H1 (cell line): ENCODE measurements at regions not wholly inside any gene's neighbourhood (a gene's known extent, or its start where the extent isn't known, plus 50 kb on each side); places are given as distances from the start of the nearest gene placed in this dataset.
"Not testable (repeated sequence)": the region's sequence is repeated elsewhere in the genome, so short reads cannot be mapped to it uniquely, and the experiment has no call there.

Experiments
- CTCF ChIA-PET: fragments of 300-600 bp; sonication (Branson Sonifier 250); formaldehyde crosslinking; loops from one replicate; lab custom pipeline; 2021; ENCODE audit not compliant: partially characterized antibody; lab: Charles Lee
- POLR2A ChIA-PET: fragments of 300-600 bp; sonication (Branson Sonifier 250); formaldehyde crosslinking; loops from one replicate; lab custom pipeline; 2021; ENCODE audit warnings: inconsistent platforms; ENCODE audit not compliant: partially characterized antibody; lab: Charles Lee
- DNase-seq, 2 experiments: peaks; one replicate each; pipeline versions ENCODE4 v3.0.0 to v3.0.0-alpha.2; 2010 to 2022; ENCODE audit warnings: low spot score in 2 of 2, low read depth in 1 of 2, mixed read lengths in 1 of 2
- FAIRE-seq: peaks from 2 replicates; lab custom pipeline; 2011; peaks lifted over from hg19 to GRCh38; lab: Jason Lieb, UNC
- H2AFZ ChIP-seq: 2 replicates; pipeline ENCODE4 v1.8.1; 2012; ENCODE audit warnings: low read length, inconsistent platforms
- H2AK5ac ChIP-seq: 2 replicates; pipeline ENCODE4 v1.6.1; 2013; ENCODE audit warnings: low read depth, low read length
- H2BK120ac ChIP-seq: replicated peaks from 2 replicates; pipeline ENCODE3; 2013; ENCODE audit warnings: low read depth, low read length, inconsistent platforms
- H2BK12ac ChIP-seq: 2 replicates; pipeline ENCODE4 v1.6.1; 2013; ENCODE audit warnings: low read depth, low read length
- H2BK15ac ChIP-seq: 2 replicates; pipeline ENCODE4 v1.6.1; 2013; ENCODE audit warnings: low read length
- H2BK20ac ChIP-seq: 2 replicates; pipeline ENCODE4 v1.6.1; 2013; ENCODE audit warnings: low read length
- H2BK5ac ChIP-seq: 2 replicates; pipeline ENCODE4 v1.6.1; 2013; ENCODE audit warnings: low read depth, low read length
- H3K14ac ChIP-seq: 2 replicates; pipeline ENCODE4 v1.6.1; 2013; ENCODE audit warnings: inconsistent platforms; ENCODE audit not compliant: insufficient read length
- H3K18ac ChIP-seq: 2 replicates; pipeline ENCODE4 v1.6.1; 2013; ENCODE audit warnings: low read length; ENCODE audit errors: extremely low read depth
- H3K23ac ChIP-seq: 2 replicates; pipeline ENCODE4 v1.6.1; 2013; ENCODE audit warnings: inconsistent platforms; ENCODE audit not compliant: insufficient read length
- H3K23me2 ChIP-seq: 2 replicates; pipeline ENCODE4 v1.6.1; 2013; ENCODE audit warnings: low read depth, low read length
- H3K27ac ChIP-seq: 2 replicates; pipeline ENCODE4 v1.6.1; 2011; ENCODE audit warnings: low read depth, low read length, inconsistent platforms
- H3K27me3 ChIP-seq, 4 experiments: replicated peaks in 1 of 4; 1 replicate in 1 of 4; 2 replicates in 3 of 4; pipeline versions ENCODE4 v1.6.1 to v1.8.1; 2011 to 2013; ENCODE audit warnings: low read length in 3 of 4, mild to moderate bottlenecking in 3 of 4, inconsistent platforms in 2 of 4, mixed read lengths in 2 of 4, moderate library complexity in 1 of 4; ENCODE audit not compliant: control insufficient read depth in 3 of 4, insufficient read depth in 3 of 4; ENCODE audit errors: extremely low read depth in 1 of 4
- H3K36me3 ChIP-seq, 4 experiments: 2 replicates each; pipeline versions ENCODE4 v1.6.1 to v1.8.1; 2011 to 2013; ENCODE audit warnings: mild to moderate bottlenecking in 4 of 4, low read length in 3 of 4, moderate library complexity in 2 of 4, control low read depth in 1 of 4, inconsistent platforms in 1 of 4; ENCODE audit not compliant: insufficient read depth in 4 of 4, control insufficient read depth in 2 of 4
- H3K4ac ChIP-seq: replicated peaks from 2 replicates; pipeline ENCODE3; 2013; ENCODE audit warnings: low read length, low read depth, mixed read lengths, inconsistent platforms; ENCODE audit not compliant: insufficient read length
- H3K4me1 ChIP-seq, 4 experiments: replicated peaks in 1 of 4; 1 replicate in 1 of 4; 2 replicates in 3 of 4; pipeline versions ENCODE4 v1.6.1 to v1.8.1; 2011 to 2013; ENCODE audit warnings: low read length in 3 of 4, inconsistent platforms in 2 of 4, mixed read lengths in 1 of 4; ENCODE audit not compliant: insufficient read depth in 4 of 4, control insufficient read depth in 3 of 4
- H3K4me2 ChIP-seq, 2 experiments: 2 replicates each; pipeline versions ENCODE4 v1.6.1 to v1.8.1; 2011 to 2013; ENCODE audit warnings: low read depth in 2 of 2, low read length in 2 of 2, control low read depth in 1 of 2, inconsistent platforms in 1 of 2, mild to moderate bottlenecking in 1 of 2; ENCODE audit not compliant: insufficient read depth in 1 of 2
- H3K4me3 ChIP-seq, 4 experiments: fragments of 200-600, 300-600 bp in 1 of 4; sonication (generic), shearing (Covaris generic), sonication (Bioruptor Twin) in 1 of 4; 2 replicates each; pipeline versions ENCODE4 v1.5.1 to v1.8.1; 2011 to 2016; ENCODE audit warnings: low read length in 4 of 4, low read depth in 3 of 4, control low read depth in 2 of 4, inconsistent platforms in 2 of 4, mild to moderate bottlenecking in 2 of 4, mixed read lengths in 1 of 4, moderate library complexity in 1 of 4; ENCODE audit not compliant: insufficient read depth in 2 of 4; ENCODE audit errors: extremely low read depth in 1 of 4
- H3K56ac ChIP-seq: replicated peaks from 2 replicates; pipeline ENCODE3; 2013; ENCODE audit warnings: low read depth, mild to moderate bottlenecking, mixed read lengths, low read length, inconsistent platforms; ENCODE audit not compliant: insufficient read length
- H3K79me1 ChIP-seq: 2 replicates; pipeline ENCODE4 v1.6.1; 2013; ENCODE audit warnings: low read depth, low read length, control low read depth
- H3K79me2 ChIP-seq, 2 experiments: 2 replicates each; pipeline versions ENCODE4 v1.6.1 to v1.8.1; 2012 to 2013; ENCODE audit warnings: low read length in 2 of 2, mild to moderate bottlenecking in 2 of 2, inconsistent platforms in 1 of 2; ENCODE audit not compliant: insufficient read depth in 2 of 2, control insufficient read depth in 1 of 2
- H3K9ac ChIP-seq, 4 experiments: replicated peaks in 1 of 4; 1 replicate in 1 of 4; 2 replicates in 3 of 4; pipeline versions ENCODE4 v1.6.1 to v1.8.1; 2011 to 2013; ENCODE audit warnings: low read depth in 3 of 4, low read length in 3 of 4, control low read depth in 2 of 4, mild to moderate bottlenecking in 2 of 4, moderate library complexity in 2 of 4, inconsistent platforms in 1 of 4; ENCODE audit errors: extremely low read depth in 1 of 4
- H3K9me3 ChIP-seq, 2 experiments: 2 replicates each; pipeline versions ENCODE4 v1.6.1 to v1.8.1; 2012 to 2013; ENCODE audit warnings: mild to moderate bottlenecking in 2 of 2, moderate library complexity in 2 of 2, control low read depth in 1 of 2, inconsistent platforms in 1 of 2, low read depth in 1 of 2, low read length in 1 of 2, mixed read lengths in 1 of 2; ENCODE audit not compliant: insufficient read depth in 2 of 2
- H4K20me1 ChIP-seq, 2 experiments: replicated peaks in 1 of 2; 2 replicates each; pipeline versions ENCODE3 to v1.8.1; 2011 to 2013; ENCODE audit warnings: inconsistent platforms in 2 of 2, low read length in 2 of 2, mild to moderate bottlenecking in 1 of 2; ENCODE audit not compliant: insufficient read depth in 2 of 2, control insufficient read depth in 1 of 2
- H4K5ac ChIP-seq: 2 replicates; pipeline ENCODE4 v1.6.1; 2013; ENCODE audit warnings: low read length, low read depth, mixed read lengths, inconsistent platforms; ENCODE audit not compliant: insufficient read length
- H4K8ac ChIP-seq: 2 replicates; pipeline ENCODE4 v1.8.0; 2013; ENCODE audit warnings: mild to moderate bottlenecking, moderate library complexity, low read length, inconsistent platforms; ENCODE audit not compliant: insufficient read depth; ENCODE audit errors: extremely low read depth
- H4K91ac ChIP-seq: replicated peaks from 2 replicates; pipeline ENCODE3; 2013; ENCODE audit warnings: low read length, mixed read lengths, inconsistent platforms; ENCODE audit not compliant: insufficient read length
- WGBS, 2 experiments: shearing (Covaris generic) in 1 of 2; methylation state at CpG; one replicate each; pipeline versions ENCODE4 v1.1.6 to v1.1.7; 2013 to 2015; ENCODE audit warnings: low lambda C conversion rate in 2 of 2, mixed read lengths in 2 of 2, inconsistent platforms in 1 of 2, low coverage in 1 of 2, missing lambda C conversion rate in 1 of 2; ENCODE audit not compliant: insufficient replicate concordance in 2 of 2, insufficient coverage in 1 of 2, insufficient read length in 1 of 2; ENCODE audit errors: extremely low coverage in 1 of 2, missing lambda C conversion rate in 1 of 2; 5-methylcytosine and 5-hydroxymethylcytosine counted together

DNA sequence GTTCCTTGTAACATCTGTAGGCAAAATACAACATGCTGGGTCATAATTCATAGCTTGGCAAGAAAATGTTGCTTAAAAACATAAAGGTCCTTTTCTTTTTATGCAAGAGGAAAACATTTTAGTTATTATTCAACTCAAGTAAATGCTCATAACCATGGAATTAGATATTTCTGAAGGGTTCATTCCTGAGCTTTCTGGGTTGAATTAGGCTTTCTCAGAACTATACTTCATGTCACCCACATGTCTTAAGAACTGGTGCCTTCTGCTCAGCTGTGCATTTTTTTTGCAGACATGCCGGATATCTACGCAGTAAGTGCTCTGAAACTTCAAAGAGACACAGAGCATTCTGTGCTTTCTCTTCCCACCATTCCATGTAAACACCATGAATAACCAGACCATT is 571.4 kb downstream of the TTLL7 start:
- H2BK120ac ChIP-seq, H3K4me2 ChIP-seq, H3K79me2 ChIP-seq, H3K36me3 ChIP-seq, H3K14ac ChIP-seq, H2BK12ac ChIP-seq, H2BK15ac ChIP-seq, H3K27ac ChIP-seq, FAIRE-seq, H3K18ac ChIP-seq, H4K8ac ChIP-seq, H3K56ac ChIP-seq, H3K9me3 ChIP-seq, H3K4ac ChIP-seq, CTCF ChIA-PET, H3K4me1 ChIP-seq, H4K5ac ChIP-seq, H3K27me3 ChIP-seq, H3K9ac ChIP-seq, DNase-seq, H3K23ac ChIP-seq, H2BK20ac ChIP-seq, H4K20me1 ChIP-seq, H3K23me2 ChIP-seq, POLR2A ChIA-PET, H3K79me1 ChIP-seq, H2AK5ac ChIP-seq, H3K4me3 ChIP-seq, H2BK5ac ChIP-seq, H2AFZ ChIP-seq, H4K91ac ChIP-seq: not testable (repeated sequence)
- WGBS, 2 experiments, result 75% methylated on average over 2 of the region's 2 CpGs; no CpG with 5 or more reads in 1 of the 2 experiments

DNA sequence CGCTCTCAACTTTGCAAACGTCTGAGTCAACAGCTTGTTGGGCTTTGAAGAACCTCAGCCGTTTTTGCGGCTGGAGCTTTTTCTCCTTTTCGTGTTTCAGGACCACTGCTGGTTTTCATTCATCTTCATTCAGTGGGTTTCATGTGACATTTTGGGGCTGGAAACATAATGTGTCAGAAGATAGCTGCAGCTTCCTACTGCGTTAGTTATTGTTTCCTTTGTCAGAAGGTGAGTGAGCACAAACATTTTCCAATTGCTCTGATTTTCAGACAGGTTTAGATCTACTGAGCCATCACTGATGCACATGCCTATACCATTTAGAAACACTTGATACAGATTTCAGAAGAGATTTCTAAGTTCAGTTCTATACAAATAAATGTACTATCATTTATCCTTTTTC is 575.5 kb downstream of the TTLL7 start:
- not testable (repeated sequence) for H4K20me1 ChIP-seq, FAIRE-seq
- 96% methylated on average over 5 of the region's 6 CpGs; no CpG with 5 or more reads in 1 of the 2 experiments for WGBS, 2 experiments

More for the DNA sequence above, 575.5 kb downstream of the TTLL7 start:
- H2BK20ac ChIP-seq, H3K27me3 ChIP-seq, CTCF ChIA-PET, H4K91ac ChIP-seq, H2BK15ac ChIP-seq, H3K9me3 ChIP-seq, H3K9ac ChIP-seq, H2AFZ ChIP-seq, H3K36me3 ChIP-seq, H3K14ac ChIP-seq, H3K23ac ChIP-seq, H3K23me2 ChIP-seq, POLR2A ChIA-PET, H4K5ac ChIP-seq, H2BK5ac ChIP-seq, DNase-seq, H3K56ac ChIP-seq, H3K79me2 ChIP-seq, H3K4ac ChIP-seq, H3K79me1 ChIP-seq, H3K4me1 ChIP-seq, H3K4me3 ChIP-seq, H2BK120ac ChIP-seq, H3K27ac ChIP-seq, H2BK12ac ChIP-seq, H3K18ac ChIP-seq, H2AK5ac ChIP-seq, H4K8ac ChIP-seq, H3K4me2 ChIP-seq: not testable (repeated sequence)
